ENCODE measurements at regions not wholly inside any gene's neighbourhood (a gene's known extent, or its start where the extent isn't known, plus 50 kb on each side); places are given as distances from the start of the nearest gene placed in this dataset.

GRCh38 chr12:13566292-13566691 is 369.8 kb downstream of the EMP1 start:
- Histone ChIP-seq H4K20me1 (ENCODE audit: insufficient read depth) (no peaks in the 10 kb centered on the region), H3K9ac (ENCODE audit: low read length) (no peak overlapping the region), H3K9me3 (ENCODE audit: control insufficient read depth in 1 of 2, insufficient read depth in 1 of 2, low read depth in 1 of 2, low read length in 2 of 2) (no peaks in the 10 kb centered on the region), H3K36me3 (ENCODE audit: control insufficient read depth in 1 of 2, insufficient read depth in 2 of 2, low read length in 2 of 2) (peaks cover 0 to 9% of the 10 kb centered on the region in 2 experiments; a peak in 1 of 4 replicates), H3K27me3 (ENCODE audit: insufficient read depth, low read length) (no peaks in the 10 kb centered on the region), H3K79me2 (ENCODE audit: insufficient read depth, low read length) (no peaks in the 10 kb centered on the region), H3K4me1 (ENCODE audit: control insufficient read depth in 1 of 2, insufficient read depth in 2 of 2, low read length in 2 of 2) (peaks cover 32 to 34% of the 10 kb centered on the region in 2 experiments), H3K4me3 (replicated peaks in 1 of 2; ENCODE audit: low read depth in 1 of 2, low read length in 2 of 2) (no peak overlapping the region), H2AFZ (ENCODE audit: low read depth, low read length, poor library complexity, severe bottlenecking) (no peak overlapping the region), H3K9me2 (ENCODE audit: insufficient read depth) (no peaks in the 10 kb centered on the region), H3K27ac (ENCODE audit: low read depth, low read length) (no peak overlapping the region), H3K4me2 (ENCODE audit: low read length) (no peak overlapping the region)
- RAD21 ChIA-PET (ENCODE audit: low non-redundant PET in 1 of 2, low total read pairs in 2 of 2, uncharacterized antibody in 2 of 2, unreplicated experiment in 2 of 2), result no interaction called here
- no peak for ATAC-seq
- BruUV-seq (replicated peaks), result no TSS peak
- POLR2A ChIA-PET, result no interaction called here
- no peak for DNase-seq (ENCODE audit: low read depth, low spot score)
- intact Hi-C loops (cut with micrococcal nuclease), result no loop called here
- no peak for TF ChIP-seq RAD21 (IDR thresholded peaks at IDR 0.05; ENCODE audit: low read depth)
- TF ChIP-seq EGR1 (IDR thresholded peaks at IDR 0.05; ENCODE audit: low read depth), result no peak
- no peak for TF ChIP-seq CBX3 (IDR thresholded peaks at IDR 0.05; ENCODE audit: low read depth)
- TF ChIP-seq SRF (IDR thresholded peaks at IDR 0.05; ENCODE audit: low read depth), result no peak
- TF ChIP-seq SIN3A (IDR thresholded peaks at IDR 0.05; ENCODE audit: low read depth), result no peak
- TF ChIP-seq, protein P1, sequence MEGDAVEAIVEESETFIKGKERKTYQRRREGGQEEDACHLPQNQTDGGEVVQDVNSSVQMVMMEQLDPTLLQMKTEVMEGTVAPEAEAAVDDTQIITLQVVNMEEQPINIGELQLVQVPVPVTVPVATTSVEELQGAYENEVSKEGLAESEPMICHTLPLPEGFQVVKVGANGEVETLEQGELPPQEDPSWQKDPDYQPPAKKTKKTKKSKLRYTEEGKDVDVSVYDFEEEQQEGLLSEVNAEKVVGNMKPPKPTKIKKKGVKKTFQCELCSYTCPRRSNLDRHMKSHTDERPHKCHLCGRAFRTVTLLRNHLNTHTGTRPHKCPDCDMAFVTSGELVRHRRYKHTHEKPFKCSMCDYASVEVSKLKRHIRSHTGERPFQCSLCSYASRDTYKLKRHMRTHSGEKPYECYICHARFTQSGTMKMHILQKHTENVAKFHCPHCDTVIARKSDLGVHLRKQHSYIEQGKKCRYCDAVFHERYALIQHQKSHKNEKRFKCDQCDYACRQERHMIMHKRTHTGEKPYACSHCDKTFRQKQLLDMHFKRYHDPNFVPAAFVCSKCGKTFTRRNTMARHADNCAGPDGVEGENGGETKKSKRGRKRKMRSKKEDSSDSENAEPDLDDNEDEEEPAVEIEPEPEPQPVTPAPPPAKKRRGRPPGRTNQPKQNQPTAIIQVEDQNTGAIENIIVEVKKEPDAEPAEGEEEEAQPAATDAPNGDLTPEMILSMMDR (IDR thresholded peaks at IDR 0.05 in 2 of 3, conservative IDR thresholded peaks at IDR 0.05 in 1 of 3; ENCODE audit: borderline replicate concordance in 1 of 3, insufficient read depth in 1 of 3, low read depth in 2 of 3, low read length in 2 of 3), result no peak
- no peak for TF ChIP-seq ZFX (IDR thresholded peaks at IDR 0.05)
- TF ChIP-seq POLR2AphosphoS5 (IDR thresholded peaks at IDR 0.05; ENCODE audit: low read depth, low read length), result no peak
- no peak for TF ChIP-seq ATF3 (IDR thresholded peaks at IDR 0.05)
- TF ChIP-seq TCF7L2 (IDR thresholded peaks at IDR 0.05; ENCODE audit: borderline replicate concordance, extremely low read depth, insufficient read depth, insufficient read length), result no peak
- TF ChIP-seq JUND (IDR thresholded peaks at IDR 0.05), result no peak
- CTCF ChIA-PET, result interaction anchor here (1.5 kb wide), 1 partner anchor 31 kb away, joined by 3 read pairs; no protein-coding TSS in a partner anchor

All from HCT116 (cell line).